ENCODE measurements at regions not wholly inside any gene's neighbourhood (a gene's known extent, or its start where the extent isn't known, plus 50 kb on each side); places are given as distances from the start of the nearest gene placed in this dataset.

DNA sequence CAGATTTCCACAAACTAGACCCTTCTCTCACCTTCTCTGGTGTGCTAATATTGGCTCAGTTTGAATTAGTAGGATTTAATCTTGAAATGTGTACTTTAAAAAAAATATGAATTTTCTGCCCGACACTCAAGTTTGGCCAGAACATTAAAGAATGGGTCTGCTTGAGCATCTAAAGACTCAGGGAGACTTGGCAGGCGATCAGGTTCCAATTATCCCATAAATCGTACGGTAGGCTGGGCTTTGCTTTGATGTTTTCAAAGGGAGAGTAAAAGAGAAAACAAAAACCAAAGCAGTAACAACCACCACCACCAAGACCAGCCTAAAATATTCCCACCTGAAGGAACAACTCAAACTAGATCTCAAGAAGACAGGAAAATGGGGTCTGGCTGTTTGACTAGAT is 230.8 kb downstream of the EBLN2 start:
- TF ChIP-seq, protein P1, sequence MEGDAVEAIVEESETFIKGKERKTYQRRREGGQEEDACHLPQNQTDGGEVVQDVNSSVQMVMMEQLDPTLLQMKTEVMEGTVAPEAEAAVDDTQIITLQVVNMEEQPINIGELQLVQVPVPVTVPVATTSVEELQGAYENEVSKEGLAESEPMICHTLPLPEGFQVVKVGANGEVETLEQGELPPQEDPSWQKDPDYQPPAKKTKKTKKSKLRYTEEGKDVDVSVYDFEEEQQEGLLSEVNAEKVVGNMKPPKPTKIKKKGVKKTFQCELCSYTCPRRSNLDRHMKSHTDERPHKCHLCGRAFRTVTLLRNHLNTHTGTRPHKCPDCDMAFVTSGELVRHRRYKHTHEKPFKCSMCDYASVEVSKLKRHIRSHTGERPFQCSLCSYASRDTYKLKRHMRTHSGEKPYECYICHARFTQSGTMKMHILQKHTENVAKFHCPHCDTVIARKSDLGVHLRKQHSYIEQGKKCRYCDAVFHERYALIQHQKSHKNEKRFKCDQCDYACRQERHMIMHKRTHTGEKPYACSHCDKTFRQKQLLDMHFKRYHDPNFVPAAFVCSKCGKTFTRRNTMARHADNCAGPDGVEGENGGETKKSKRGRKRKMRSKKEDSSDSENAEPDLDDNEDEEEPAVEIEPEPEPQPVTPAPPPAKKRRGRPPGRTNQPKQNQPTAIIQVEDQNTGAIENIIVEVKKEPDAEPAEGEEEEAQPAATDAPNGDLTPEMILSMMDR (IDR thresholded peaks at IDR 0.05) = no peak
- no peak for TF ChIP-seq POLR2A (IDR thresholded peaks at IDR 0.05)
- intact Hi-C loops (cut with DNase I) = no loop called here
- DNase-seq (no peak), ATAC-seq (no peak)
- Histone ChIP-seq H3K27ac (no peak overlapping the region), H3K9me3 (no peaks in the 10 kb centered on the region), H3K27me3 (no peaks in the 10 kb centered on the region), H3K4me3 (no peak overlapping the region), H3K4me1 (no peaks in the 10 kb centered on the region), H3K36me3 (no peaks in the 10 kb centered on the region)
- WGBS, 4 donors = 78 to 86% (median 82%) methylated on average over 4 of the region's 4 CpGs

DNA sequence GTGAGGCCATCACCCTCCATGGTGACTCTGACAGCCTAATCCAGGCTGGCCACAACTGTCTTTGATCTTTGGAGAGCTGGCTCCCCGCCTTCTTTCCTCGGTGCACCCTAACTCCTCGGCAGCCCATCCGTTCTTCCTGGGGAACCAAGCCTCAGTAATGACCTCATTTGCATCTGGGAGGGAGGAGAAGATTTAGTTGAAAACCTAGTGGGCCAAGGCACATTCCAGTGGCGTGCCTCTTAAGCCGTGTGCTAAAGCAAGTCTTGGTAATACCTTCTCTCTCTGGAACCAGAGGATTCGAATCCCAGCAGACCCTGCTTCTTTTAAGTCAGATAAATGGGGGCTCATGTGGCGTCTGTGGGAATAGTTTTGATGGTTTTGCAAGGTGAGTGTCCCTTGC is 233.1 kb downstream of the EBLN2 start:
- Histone ChIP-seq H3K9me3 (no peaks in the 10 kb centered on the region), H3K4me3 (no peak overlapping the region), H3K27me3 (no peaks in the 10 kb centered on the region), H3K36me3 (no peaks in the 10 kb centered on the region), H3K4me1 (no peaks in the 10 kb centered on the region), H3K27ac (no peak overlapping the region)
- TF ChIP-seq, protein P1 (IDR thresholded peaks at IDR 0.05) = no peak
- TF ChIP-seq POLR2A (IDR thresholded peaks at IDR 0.05) = no peak
- intact Hi-C loops (cut with DNase I) = no loop called here
- WGBS, 4 donors = 54 to 73% (median 58%) methylated on average over 8 of the region's 8 CpGs
- no peak for ATAC-seq
- DNase-seq = no peak

DNA sequence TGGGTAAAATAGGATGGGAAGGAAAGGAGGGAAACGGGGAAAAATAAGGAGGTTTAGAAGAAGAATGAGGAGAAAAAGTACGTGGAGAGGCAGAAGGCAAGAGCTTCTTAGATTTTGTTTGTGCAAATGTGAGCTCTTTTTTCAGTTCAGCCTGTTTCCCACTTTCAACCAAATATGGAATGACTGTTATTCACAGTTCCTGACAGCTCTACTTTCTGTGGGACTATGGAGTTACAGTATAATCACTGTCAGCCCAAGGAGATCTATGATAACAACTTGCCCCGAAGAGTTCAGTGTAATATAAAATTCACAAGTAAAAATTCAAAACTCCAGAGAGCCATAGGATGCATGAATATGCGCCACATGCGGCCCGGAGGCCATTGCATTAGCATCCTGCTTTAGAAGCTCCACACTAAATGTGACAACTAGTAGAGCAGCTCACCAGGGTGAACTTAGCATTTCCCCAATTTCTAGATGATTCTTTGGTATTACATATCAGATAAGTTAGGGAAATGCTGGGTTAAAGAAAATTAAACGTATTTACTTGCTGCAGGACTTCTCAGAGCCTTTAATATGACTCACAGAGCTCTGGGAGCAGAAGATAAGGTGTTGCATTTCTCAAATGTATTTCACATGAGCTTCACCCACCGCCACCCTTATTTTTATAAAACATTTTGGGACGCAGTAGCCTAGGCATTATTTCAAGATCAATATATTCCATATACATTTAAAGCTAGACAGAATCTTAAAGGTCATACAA is 234.6 kb downstream of the EBLN2 start:
- no peaks in the 10 kb centered on the region for H3K9me3 ChIP-seq
- no peaks in the 10 kb centered on the region for H3K4me1 ChIP-seq
- 77 to 86% (median 85%) methylated on average over 9 of the region's 9 CpGs for WGBS, 4 donors
- ATAC-seq = no peak
- no peaks in the 10 kb centered on the region for H3K27me3 ChIP-seq
- TF ChIP-seq POLR2A (IDR thresholded peaks at IDR 0.05) = no peak
- TF ChIP-seq, protein P1 (IDR thresholded peaks at IDR 0.05) = no peak
- DNase-seq = no peak
- no peak overlapping the region for H3K27ac ChIP-seq
- no peaks in the 10 kb centered on the region for H3K36me3 ChIP-seq
- H3K4me3 ChIP-seq = no peak overlapping the region
- intact Hi-C loops (cut with DNase I) = no loop called here

DNA sequence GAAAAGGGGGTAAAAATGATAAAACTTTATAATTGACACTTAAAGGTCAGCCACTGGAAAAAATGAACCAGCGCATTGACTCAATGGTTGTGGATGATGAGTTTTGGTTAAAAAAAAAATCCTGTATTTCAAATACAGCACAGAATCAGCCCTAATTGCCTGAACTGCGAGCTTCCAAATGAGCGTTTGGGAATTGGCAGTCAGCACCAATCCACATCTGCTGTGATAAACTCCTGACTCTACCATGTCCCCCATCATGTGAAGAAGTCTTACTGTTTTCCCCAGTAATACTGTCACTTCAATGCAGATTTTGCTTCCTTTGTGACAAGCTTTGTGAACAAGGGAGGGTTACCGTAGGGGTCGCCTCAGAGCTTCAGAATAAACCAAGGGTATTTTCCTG is 235.4 kb downstream of the EBLN2 start:
- no peak for DNase-seq
- Histone ChIP-seq H3K4me3 (no peak overlapping the region), H3K36me3 (no peaks in the 10 kb centered on the region), H3K27me3 (no peaks in the 10 kb centered on the region), H3K9me3 (no peaks in the 10 kb centered on the region), H3K4me1 (no peaks in the 10 kb centered on the region), H3K27ac (no peak overlapping the region)
- no peak for TF ChIP-seq POLR2A (IDR thresholded peaks at IDR 0.05)
- TF ChIP-seq, protein P1 (IDR thresholded peaks at IDR 0.05) = no peak
- WGBS, 4 donors = 74 to 87% (median 83%) methylated on average over 5 of the region's 5 CpGs
- no peak for ATAC-seq
- intact Hi-C loops (cut with DNase I) = no loop called here

Data from heart left ventricle (tissue), 16 donors.